ENCODE measurements at regions not wholly inside any gene's neighbourhood (a gene's known extent, or its start where the extent isn't known, plus 50 kb on each side); places are given as distances from the start of the nearest gene placed in this dataset.

DNA sequence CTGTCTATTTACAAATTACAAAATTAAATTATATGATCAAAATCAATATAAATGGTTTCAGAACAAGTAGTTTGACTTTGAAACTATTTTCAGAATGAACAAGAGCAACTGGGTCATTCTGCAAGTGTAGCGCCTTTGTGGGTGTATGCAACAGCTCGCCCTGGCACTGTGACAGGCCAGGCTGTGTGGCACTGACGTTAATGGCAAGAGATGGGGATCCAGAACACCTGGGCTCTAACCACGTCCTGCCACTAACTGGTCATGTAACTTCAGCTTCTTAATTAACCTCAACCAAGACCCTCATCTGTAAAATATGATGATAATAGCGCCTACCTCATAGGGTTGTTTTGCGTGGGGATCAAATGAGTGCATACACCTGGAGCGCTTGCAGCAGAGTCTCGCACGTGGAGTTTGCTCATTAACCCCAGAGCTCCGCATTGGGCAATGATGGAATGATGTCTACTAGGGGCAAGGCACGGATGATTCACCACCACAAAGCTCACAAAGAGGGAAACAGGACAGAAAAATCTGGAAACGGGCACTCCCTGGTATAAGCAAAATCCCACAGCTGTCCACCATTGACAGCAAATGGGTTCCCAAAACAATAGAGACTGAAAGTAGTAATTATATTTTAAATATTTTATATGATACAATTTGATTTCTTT is 639.4 kb downstream of the SEMA5A start:
- DNase-seq (ENCODE audit: low read depth in 3 of 3): no peak

DNA sequence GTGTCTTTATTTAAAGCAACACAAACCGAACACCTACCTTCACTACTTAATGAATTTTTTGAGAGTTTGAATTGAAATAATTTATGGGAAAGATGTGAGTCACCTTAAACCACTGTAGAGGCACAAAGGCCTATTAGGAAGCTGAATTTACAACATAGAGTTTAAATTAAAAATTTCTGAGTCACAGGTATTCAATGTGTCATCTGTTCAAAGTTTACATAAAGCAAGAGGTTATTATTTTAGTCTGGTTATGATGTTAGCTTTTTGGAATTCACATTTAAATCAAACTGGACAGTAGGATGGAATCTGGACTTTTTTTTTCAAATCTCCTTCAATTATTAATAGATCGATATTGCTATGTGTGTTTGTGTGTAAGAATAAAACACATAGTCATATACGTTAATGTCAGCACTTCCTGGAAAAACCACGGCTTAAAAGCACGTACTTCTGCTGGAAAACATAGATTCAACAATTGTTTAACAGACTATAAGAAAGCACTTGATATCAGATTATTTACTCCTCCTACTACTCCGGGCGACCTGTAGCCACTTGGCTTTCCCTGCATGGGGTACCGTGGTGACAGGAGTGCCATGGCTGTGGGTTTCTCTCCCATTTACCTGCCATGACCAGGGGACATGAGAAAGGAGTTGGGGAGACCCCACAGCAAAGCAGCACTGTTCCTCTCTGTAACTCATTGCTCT is 638.6 kb downstream of the SEMA5A start:
- no peak for DNase-seq (ENCODE audit: low read depth in 3 of 3)

DNA sequence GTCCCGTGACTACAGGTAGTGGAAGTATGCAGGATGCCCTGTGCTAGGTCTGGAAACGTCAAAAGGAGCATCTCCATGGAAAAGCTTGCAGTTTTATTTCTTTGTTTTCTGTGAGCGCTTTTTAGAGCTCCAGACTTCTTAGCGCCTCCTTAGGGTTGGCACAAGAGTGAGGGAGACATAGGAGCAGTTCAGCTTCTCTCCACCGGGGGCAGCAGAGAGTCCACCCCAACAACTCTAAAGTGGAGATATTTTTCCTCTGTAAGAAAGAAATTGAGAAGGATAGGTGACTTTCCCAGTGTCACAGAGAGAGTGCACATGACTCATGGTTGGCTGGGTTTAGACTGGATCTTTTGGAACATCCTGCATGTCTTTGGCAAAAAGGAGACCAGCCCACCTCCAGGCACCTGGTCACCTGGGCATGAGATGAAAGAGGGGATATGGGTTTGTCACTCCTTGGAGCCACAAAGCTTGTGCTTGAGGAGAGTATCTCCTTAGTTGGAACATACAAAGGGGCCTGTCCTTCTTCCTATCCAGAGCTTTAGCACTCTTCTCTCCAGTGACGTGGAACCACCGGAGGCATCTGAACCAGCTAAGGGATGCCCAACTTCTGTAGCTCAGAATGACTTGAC is 637.7 kb downstream of the SEMA5A start:
- DNase-seq (ENCODE audit: low read depth in 3 of 3): no peak

GRCh38 chr5:8912106-8912505 is 633.8 kb downstream of the SEMA5A start:
- DNase-seq (ENCODE audit: low read depth in 3 of 3): no peak

GRCh38 chr5:8913522-8913921 is 632.4 kb downstream of the SEMA5A start:
- no peak for DNase-seq (ENCODE audit: low read depth in 3 of 3)

- no peak for DNase-seq (ENCODE audit: low read depth in 3 of 3)
These were observed 626.8 kb downstream of the SEMA5A start for GRCh38 chr5:8919096-8919495.

DNA sequence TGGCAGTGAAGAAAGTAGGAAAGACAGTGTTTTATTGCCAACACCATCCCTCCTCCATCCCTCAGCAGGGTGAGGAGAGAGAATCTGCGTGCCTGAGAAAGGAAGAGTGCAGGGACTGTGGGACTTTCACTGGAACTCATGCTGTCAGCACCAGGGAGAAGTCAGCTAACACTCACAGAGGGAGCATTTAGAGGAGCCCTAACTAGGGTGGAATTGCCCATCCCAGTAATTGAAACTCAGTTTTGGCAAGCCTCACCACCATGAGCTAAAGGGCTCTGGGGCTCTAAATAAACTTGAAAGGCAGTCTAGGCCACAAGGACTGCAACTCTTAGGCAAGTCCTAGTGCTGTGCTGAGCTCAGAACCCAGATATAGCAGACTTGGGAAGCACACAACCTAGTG is 622.3 kb downstream of the SEMA5A start:
- DNase-seq (ENCODE audit: low read depth in 3 of 3): no peak

- no peak for DNase-seq (ENCODE audit: low read depth in 3 of 3)
These were observed 621.7 kb downstream of the SEMA5A start for GRCh38 chr5:8924054-8924793.

DNA sequence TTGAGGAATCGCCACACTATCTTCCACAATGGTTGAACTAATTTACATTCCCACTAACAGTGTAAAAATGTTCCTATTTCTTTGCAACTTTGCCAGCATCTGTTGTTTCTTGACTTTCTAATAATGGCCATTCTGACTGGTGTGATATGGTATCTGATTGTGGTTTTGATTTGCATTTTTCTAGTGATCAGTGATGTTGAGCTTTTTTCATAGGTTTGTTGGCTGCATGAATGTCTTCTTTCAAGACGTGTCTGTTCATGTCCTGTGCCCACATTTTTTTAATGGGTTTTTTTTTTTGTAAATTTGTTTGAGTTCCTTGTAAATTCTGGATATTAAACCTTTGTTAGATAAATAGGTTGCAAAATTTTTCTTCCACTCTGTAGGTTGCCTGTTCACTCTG is 615.9 kb downstream of the SEMA5A start:
- no peak for DNase-seq (ENCODE audit: low read depth in 3 of 3)

GRCh38 chr5:8934455-8934854 is 611.4 kb downstream of the SEMA5A start:
- no peak for DNase-seq (ENCODE audit: low read depth in 3 of 3)

DNA sequence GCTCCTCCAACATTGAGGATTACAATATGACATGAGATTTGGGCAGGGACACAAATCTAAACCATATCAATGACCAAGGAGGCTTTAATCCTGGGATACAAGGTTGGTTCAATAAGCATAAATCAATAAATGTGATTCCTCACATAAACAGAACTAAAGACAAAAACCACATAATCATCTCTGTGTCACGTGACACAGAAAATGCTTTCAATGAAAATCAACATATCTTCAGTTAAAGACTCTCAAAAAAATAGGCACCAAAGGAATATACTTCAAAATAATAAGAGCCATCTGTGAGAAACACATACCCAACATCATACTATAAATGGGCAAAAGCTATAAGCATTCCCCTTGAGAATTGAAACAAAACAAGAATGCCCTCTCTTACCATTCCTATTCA is 604.9 kb downstream of the SEMA5A start:
- DNase-seq (ENCODE audit: low read depth in 3 of 3): no peak

- DNase-seq (ENCODE audit: low read depth in 3 of 3): no peak
These were observed 602.6 kb downstream of the SEMA5A start for GRCh38 chr5:8943301-8943700.

DNA sequence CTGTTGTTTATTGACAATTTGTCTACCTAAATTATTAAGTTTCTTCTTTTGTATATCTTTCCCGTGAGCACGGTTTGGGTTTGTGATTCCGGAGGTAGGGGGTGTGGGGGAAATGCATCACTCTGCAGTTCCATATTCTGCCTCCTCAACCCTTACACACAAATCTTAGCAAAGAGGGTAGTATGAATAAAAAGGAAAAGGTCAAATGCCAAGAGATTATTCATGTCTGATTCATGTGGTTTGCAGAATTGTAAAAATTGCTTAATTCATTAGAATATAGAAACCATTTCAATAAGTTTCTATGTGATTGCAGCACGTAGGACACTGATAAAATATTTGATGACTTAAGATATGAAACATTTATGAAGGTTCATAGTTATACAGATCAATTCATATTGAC is 601.9 kb downstream of the SEMA5A start:
- DNase-seq (ENCODE audit: low read depth in 3 of 3): no peak

GRCh38 chr5:8945972-8946371 is 599.9 kb downstream of the SEMA5A start:
- DNase-seq (ENCODE audit: low read depth in 3 of 3): no peak

- DNase-seq (ENCODE audit: low read depth in 3 of 3): no peak
These were observed 596.0 kb downstream of the SEMA5A start for GRCh38 chr5:8949908-8950307.

- no peak for DNase-seq (ENCODE audit: low read depth in 3 of 3)
These were observed 593.7 kb downstream of the SEMA5A start for GRCh38 chr5:8952147-8952546.

DNA sequence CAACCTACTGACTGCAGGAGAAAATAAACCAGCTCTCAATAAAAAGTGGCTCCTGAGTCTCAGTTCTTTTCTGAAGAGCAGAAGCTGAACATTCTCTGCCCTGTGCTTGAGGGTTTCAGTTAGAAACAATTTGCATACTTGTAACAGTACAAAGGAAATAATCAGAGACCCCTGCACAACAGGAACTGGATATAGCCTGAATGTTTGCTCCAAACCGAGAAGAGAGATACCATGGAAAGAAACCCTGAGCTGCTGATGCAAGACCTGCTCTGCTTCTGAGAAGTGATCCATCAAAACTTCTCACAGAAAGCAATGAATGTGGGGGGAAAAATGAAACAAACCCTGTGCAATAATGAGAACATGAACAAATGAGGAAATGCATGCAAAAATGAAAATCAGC is 592.9 kb downstream of the SEMA5A start:
- DNase-seq (ENCODE audit: low read depth in 3 of 3): no peak

- no peak for DNase-seq (ENCODE audit: low read depth in 3 of 3)
These were observed 591.9 kb downstream of the SEMA5A start for GRCh38 chr5:8953911-8954438.

DNA sequence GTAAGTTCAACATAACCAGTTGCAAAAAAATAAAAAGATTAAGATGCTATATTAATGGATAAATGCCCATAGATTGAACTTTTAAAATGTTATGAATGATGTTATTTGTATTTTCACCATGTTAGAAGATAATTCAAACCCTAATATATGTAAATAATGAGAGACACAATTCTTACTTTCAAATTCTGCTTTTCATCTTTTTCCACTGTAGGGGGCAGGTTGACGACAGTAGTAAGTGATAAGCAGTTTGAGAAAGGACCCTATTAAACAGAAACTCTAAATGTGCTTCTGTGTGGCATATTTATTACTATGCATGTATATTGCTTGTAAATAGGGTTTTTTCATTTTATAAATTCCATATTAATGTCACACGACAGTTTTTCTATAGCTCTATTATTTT is 591.1 kb downstream of the SEMA5A start:
- DNase-seq (ENCODE audit: low read depth in 3 of 3): no peak

- no peak for DNase-seq (ENCODE audit: low read depth in 3 of 3)
These were observed 589.2 kb downstream of the SEMA5A start for GRCh38 chr5:8956659-8957058.

GRCh38 chr5:8958602-8959001 is 587.3 kb downstream of the SEMA5A start:
- no peak for DNase-seq (ENCODE audit: low read depth in 3 of 3)

DNA sequence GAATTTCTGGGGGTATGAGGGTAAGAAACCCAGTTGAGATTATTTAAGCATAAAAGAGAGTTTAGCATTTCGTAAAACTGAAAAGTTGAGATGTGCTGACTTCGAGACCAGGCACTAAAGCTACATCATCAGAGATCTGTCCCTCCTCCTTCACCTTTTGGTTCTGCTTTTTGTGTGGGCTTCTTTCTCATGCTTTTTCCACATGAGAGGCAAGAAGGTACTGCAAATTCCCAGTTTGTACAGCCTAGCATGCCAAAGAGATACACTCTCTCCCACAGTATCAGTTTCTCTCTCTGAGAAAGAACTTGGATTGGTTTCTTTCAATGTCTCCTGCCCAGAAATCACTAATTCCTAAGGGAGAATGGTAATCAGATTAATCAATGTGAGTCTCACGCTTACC is 584.7 kb downstream of the SEMA5A start:
- DNase-seq (ENCODE audit: low read depth in 3 of 3): no peak
